Glomerular visceral epithelial cell (primary cell): ENCODE measurements at regions not wholly inside any gene's neighbourhood (a gene's known extent, or its start where the extent isn't known, plus 50 kb on each side); places are given as distances from the start of the nearest gene placed in this dataset.
"Not testable (repeated sequence)": the region's sequence is repeated elsewhere in the genome, so short reads cannot be mapped to it uniquely, and the experiment has no call there.

Experiments
- DNase-seq: peaks from one replicate; pipeline ENCODE4 v3.0.0-alpha.2; 2016; ENCODE audit errors: extremely low spot score

- DNase-seq: peak; percentile 18
These were observed 178.2 kb upstream of the TMEM45B start for GRCh38 chr11:129637473-129637872.

- no peak for DNase-seq
These were observed 177.5 kb upstream of the TMEM45B start for GRCh38 chr11:129637983-129638776.

GRCh38 chr11:129639300-129639699 is 176.3 kb upstream of the TMEM45B start:
- DNase-seq: peak; percentile 71

GRCh38 chr11:129640671-129641070 is 175.0 kb upstream of the TMEM45B start:
- no peak for DNase-seq

GRCh38 chr11:129643031-129643721 is 172.5 kb upstream of the TMEM45B start:
- no peak for DNase-seq

- DNase-seq: no peak
These were observed 171.3 kb upstream of the TMEM45B start for GRCh38 chr11:129644326-129644725.

GRCh38 chr11:129645943-129646342 is 169.7 kb upstream of the TMEM45B start:
- DNase-seq: no peak

- DNase-seq: not testable (repeated sequence)
These were observed 165.6 kb upstream of the TMEM45B start for GRCh38 chr11:129650044-129650443.

- DNase-seq: no peak
These were observed 162.8 kb upstream of the TMEM45B start for GRCh38 chr11:129652835-129653234.

- no peak for DNase-seq
These were observed 160.3 kb upstream of the TMEM45B start for GRCh38 chr11:129655247-129655832.

GRCh38 chr11:129657866-129658525 is 157.7 kb upstream of the TMEM45B start:
- no peak for DNase-seq

GRCh38 chr11:129658526-129658867 is 157.2 kb upstream of the TMEM45B start:
- no peak for DNase-seq

GRCh38 chr11:129680907-129681306 is 134.7 kb upstream of the TMEM45B start:
- DNase-seq: no peak

GRCh38 chr11:129681344-129682114 is 134.1 kb upstream of the TMEM45B start:
- DNase-seq: no peak

GRCh38 chr11:129686269-129686668 is 129.4 kb upstream of the TMEM45B start:
- DNase-seq: no peak

- DNase-seq: no peak
These were observed 124.5 kb upstream of the TMEM45B start for GRCh38 chr11:129691142-129691541.

- no peak for DNase-seq
These were observed 121.1 kb upstream of the TMEM45B start for GRCh38 chr11:129694538-129694937.

- peak; percentile 3 for DNase-seq
These were observed 120.7 kb upstream of the TMEM45B start for GRCh38 chr11:129694966-129695365.

GRCh38 chr11:129695571-129696308 is 119.9 kb upstream of the TMEM45B start:
- peak; percentile 41 for DNase-seq

- DNase-seq: no peak
These were observed 119.2 kb upstream of the TMEM45B start for GRCh38 chr11:129696309-129696989.
